ENCODE measurements at regions not wholly inside any gene's neighbourhood (a gene's known extent, or its start where the extent isn't known, plus 50 kb on each side); places are given as distances from the start of the nearest gene placed in this dataset.

GRCh38 chr3:28672406-28672805 lies 323.8 kb upstream of the AZI2 start:
- no peaks in the 10 kb centered on the region for H3K27me3 ChIP-seq (ENCODE audit: control insufficient read depth in 1 of 2, insufficient read depth in 2 of 2, low read length in 2 of 2)
- H3K27ac ChIP-seq (ENCODE audit: low read depth in 2 of 2, low read length in 1 of 2) = no peak overlapping the region
- H3K36me3 ChIP-seq (ENCODE audit: control insufficient read depth in 2 of 2, insufficient read depth in 2 of 2, low read length in 1 of 2) = no peaks in the 10 kb centered on the region
- H3K9me3 ChIP-seq (ENCODE audit: control insufficient read depth in 2 of 2, insufficient read depth in 1 of 2, low read depth in 1 of 2, low read length in 1 of 2) = no peaks in the 10 kb centered on the region
- H3K4me1 ChIP-seq (ENCODE audit: control insufficient read depth in 2 of 2, insufficient read depth in 2 of 2, low read length in 1 of 2) = no peaks in the 10 kb centered on the region
- H3K4me3 ChIP-seq (ENCODE audit: low read depth in 1 of 2, low read length in 2 of 2) = no peak overlapping the region
- WGBS, 2 donors = 59 to 70% methylated on average over 2 of the region's 2 CpGs

- H3K27ac ChIP-seq (ENCODE audit: low read depth in 2 of 2, low read length in 1 of 2) = no peak overlapping the region
- H3K4me1 ChIP-seq (ENCODE audit: control insufficient read depth in 2 of 2, insufficient read depth in 2 of 2, low read length in 1 of 2) = peaks cover 0 to 5% of the 10 kb centered on the region in 2 donors
- 77 to 88% methylated on average over 3 of the region's 3 CpGs for WGBS, 2 donors
- H3K36me3 ChIP-seq (ENCODE audit: control insufficient read depth in 2 of 2, insufficient read depth in 2 of 2, low read length in 1 of 2) = no peaks in the 10 kb centered on the region
- H3K9me3 ChIP-seq (ENCODE audit: control insufficient read depth in 2 of 2, insufficient read depth in 1 of 2, low read depth in 1 of 2, low read length in 1 of 2) = no peaks in the 10 kb centered on the region
- H3K4me3 ChIP-seq (ENCODE audit: low read depth in 1 of 2, low read length in 2 of 2) = no peak overlapping the region
- H3K27me3 ChIP-seq (ENCODE audit: control insufficient read depth in 1 of 2, insufficient read depth in 2 of 2, low read length in 2 of 2) = no peaks in the 10 kb centered on the region
Measured at GRCh38 chr3:28673446-28673845, 324.8 kb upstream of the AZI2 start.

GRCh38 chr3:28674212-28674611 lies 325.6 kb upstream of the AZI2 start:
- WGBS, 2 donors = 71 to 88% methylated on average over 4 of the region's 4 CpGs
- H3K4me1 ChIP-seq (ENCODE audit: control insufficient read depth in 2 of 2, insufficient read depth in 2 of 2, low read length in 1 of 2) = peaks cover 0 to 5% of the 10 kb centered on the region in 2 donors
- H3K27me3 ChIP-seq (ENCODE audit: control insufficient read depth in 1 of 2, insufficient read depth in 2 of 2, low read length in 2 of 2) = no peaks in the 10 kb centered on the region
- no peak overlapping the region for H3K27ac ChIP-seq (ENCODE audit: low read depth in 2 of 2, low read length in 1 of 2)
- no peaks in the 10 kb centered on the region for H3K36me3 ChIP-seq (ENCODE audit: control insufficient read depth in 2 of 2, insufficient read depth in 2 of 2, low read length in 1 of 2)
- no peak overlapping the region for H3K4me3 ChIP-seq (ENCODE audit: low read depth in 1 of 2, low read length in 2 of 2)
- H3K9me3 ChIP-seq (ENCODE audit: control insufficient read depth in 2 of 2, insufficient read depth in 1 of 2, low read depth in 1 of 2, low read length in 1 of 2) = no peaks in the 10 kb centered on the region

GRCh38 chr3:28677581-28677980 lies 329.0 kb upstream of the AZI2 start:
- Histone ChIP-seq H3K27me3 (ENCODE audit: control insufficient read depth in 1 of 2, insufficient read depth in 2 of 2, low read length in 2 of 2) (no peaks in the 10 kb centered on the region), H3K27ac (ENCODE audit: low read depth in 2 of 2, low read length in 1 of 2) (no peak overlapping the region)
- 45 to 77% methylated on average over 9 of the region's 9 CpGs for WGBS, 2 donors

GRCh38 chr3:28678086-28678485 lies 329.5 kb upstream of the AZI2 start:
- H3K36me3 ChIP-seq (ENCODE audit: control insufficient read depth in 2 of 2, insufficient read depth in 2 of 2, low read length in 1 of 2) = no peaks in the 10 kb centered on the region
- peaks cover 0 to 5% of the 10 kb centered on the region in 2 donors for H3K4me1 ChIP-seq (ENCODE audit: control insufficient read depth in 2 of 2, insufficient read depth in 2 of 2, low read length in 1 of 2)
- no peak overlapping the region for H3K4me3 ChIP-seq (ENCODE audit: low read depth in 1 of 2, low read length in 2 of 2)
- H3K27ac ChIP-seq (ENCODE audit: low read depth in 2 of 2, low read length in 1 of 2) = no peak overlapping the region
- no peaks in the 10 kb centered on the region for H3K27me3 ChIP-seq (ENCODE audit: control insufficient read depth in 1 of 2, insufficient read depth in 2 of 2, low read length in 2 of 2)
- H3K9me3 ChIP-seq (ENCODE audit: control insufficient read depth in 2 of 2, insufficient read depth in 1 of 2, low read depth in 1 of 2, low read length in 1 of 2) = no peaks in the 10 kb centered on the region
- 81 to 84% methylated on average over 8 of the region's 8 CpGs for WGBS, 2 donors

More at GRCh38 chr3:28677581-28677980, 329.0 kb upstream of the AZI2 start:
- H3K4me3 ChIP-seq (ENCODE audit: low read depth in 1 of 2, low read length in 2 of 2) = no peak overlapping the region
- no peaks in the 10 kb centered on the region for H3K36me3 ChIP-seq (ENCODE audit: control insufficient read depth in 2 of 2, insufficient read depth in 2 of 2, low read length in 1 of 2)
- H3K4me1 ChIP-seq (ENCODE audit: control insufficient read depth in 2 of 2, insufficient read depth in 2 of 2, low read length in 1 of 2) = peaks cover 0 to 5% of the 10 kb centered on the region in 2 donors
- H3K9me3 ChIP-seq (ENCODE audit: control insufficient read depth in 2 of 2, insufficient read depth in 1 of 2, low read depth in 1 of 2, low read length in 1 of 2) = no peaks in the 10 kb centered on the region

GRCh38 chr3:28680050-28680449 lies 331.4 kb upstream of the AZI2 start:
- H3K27me3 ChIP-seq (ENCODE audit: control insufficient read depth in 1 of 2, insufficient read depth in 2 of 2, low read length in 2 of 2) = no peaks in the 10 kb centered on the region
- WGBS, 2 donors = 77 to 89% methylated on average over 3 of the region's 3 CpGs
- H3K9me3 ChIP-seq (ENCODE audit: control insufficient read depth in 2 of 2, insufficient read depth in 1 of 2, low read depth in 1 of 2, low read length in 1 of 2) = no peaks in the 10 kb centered on the region

GRCh38 chr3:28682121-28682520 lies 333.5 kb upstream of the AZI2 start:
- no peaks in the 10 kb centered on the region for H3K27me3 ChIP-seq (ENCODE audit: control insufficient read depth in 1 of 2, insufficient read depth in 2 of 2, low read length in 2 of 2)
- H3K9me3 ChIP-seq (ENCODE audit: control insufficient read depth in 2 of 2, insufficient read depth in 1 of 2, low read depth in 1 of 2, low read length in 1 of 2) = no peaks in the 10 kb centered on the region
- WGBS, 2 donors = 33 to 35% methylated on average over 1 of the region's 1 CpG

More at GRCh38 chr3:28680050-28680449, 331.4 kb upstream of the AZI2 start:
- H3K4me3 ChIP-seq (ENCODE audit: low read depth in 1 of 2, low read length in 2 of 2) = no peak overlapping the region
- no peak overlapping the region for H3K27ac ChIP-seq (ENCODE audit: low read depth in 2 of 2, low read length in 1 of 2)
- H3K36me3 ChIP-seq (ENCODE audit: control insufficient read depth in 2 of 2, insufficient read depth in 2 of 2, low read length in 1 of 2) = no peaks in the 10 kb centered on the region
- H3K4me1 ChIP-seq (ENCODE audit: control insufficient read depth in 2 of 2, insufficient read depth in 2 of 2, low read length in 1 of 2) = peaks cover 0 to 5% of the 10 kb centered on the region in 2 donors

GRCh38 chr3:28690176-28690575 lies 341.6 kb upstream of the AZI2 start:
- Histone ChIP-seq H3K27me3 (ENCODE audit: control insufficient read depth in 1 of 2, insufficient read depth in 2 of 2, low read length in 2 of 2) (no peaks in the 10 kb centered on the region), H3K4me3 (ENCODE audit: low read depth in 1 of 2, low read length in 2 of 2) (no peak overlapping the region), H3K27ac (ENCODE audit: low read depth in 2 of 2, low read length in 1 of 2) (no peak overlapping the region), H3K36me3 (ENCODE audit: control insufficient read depth in 2 of 2, insufficient read depth in 2 of 2, low read length in 1 of 2) (no peaks in the 10 kb centered on the region), H3K4me1 (ENCODE audit: control insufficient read depth in 2 of 2, insufficient read depth in 2 of 2, low read length in 1 of 2) (no peaks in the 10 kb centered on the region), H3K9me3 (ENCODE audit: control insufficient read depth in 2 of 2, insufficient read depth in 1 of 2, low read depth in 1 of 2, low read length in 1 of 2) (no peaks in the 10 kb centered on the region)
- 70 to 85% methylated on average over 2 of the region's 2 CpGs for whole genome bisulfite sequencing, 2 donors

More at GRCh38 chr3:28682121-28682520, 333.5 kb upstream of the AZI2 start:
- H3K36me3 ChIP-seq (ENCODE audit: control insufficient read depth in 2 of 2, insufficient read depth in 2 of 2, low read length in 1 of 2) = no peaks in the 10 kb centered on the region
- H3K4me3 ChIP-seq (ENCODE audit: low read depth in 1 of 2, low read length in 2 of 2) = no peak overlapping the region
- peaks cover 0 to 5% of the 10 kb centered on the region in 2 donors for H3K4me1 ChIP-seq (ENCODE audit: control insufficient read depth in 2 of 2, insufficient read depth in 2 of 2, low read length in 1 of 2)
- no peak overlapping the region for H3K27ac ChIP-seq (ENCODE audit: low read depth in 2 of 2, low read length in 1 of 2)

- Histone ChIP-seq H3K36me3 (ENCODE audit: control insufficient read depth in 2 of 2, insufficient read depth in 2 of 2, low read length in 1 of 2) (no peaks in the 10 kb centered on the region), H3K4me3 (ENCODE audit: low read depth in 1 of 2, low read length in 2 of 2) (no peak overlapping the region)
- 71 to 87% methylated on average over 2 of the region's 2 CpGs for WGBS, 2 donors
Measured at GRCh38 chr3:28698706-28699105, 350.1 kb upstream of the AZI2 start.

GRCh38 chr3:28699283-28699682 lies 350.7 kb upstream of the AZI2 start:
- Histone ChIP-seq H3K36me3 (ENCODE audit: control insufficient read depth in 2 of 2, insufficient read depth in 2 of 2, low read length in 1 of 2) (no peaks in the 10 kb centered on the region), H3K4me3 (ENCODE audit: low read depth in 1 of 2, low read length in 2 of 2) (no peak overlapping the region), H3K4me1 (ENCODE audit: control insufficient read depth in 2 of 2, insufficient read depth in 2 of 2, low read length in 1 of 2) (no peaks in the 10 kb centered on the region), H3K9me3 (ENCODE audit: control insufficient read depth in 2 of 2, insufficient read depth in 1 of 2, low read depth in 1 of 2, low read length in 1 of 2) (no peaks in the 10 kb centered on the region), H3K27ac (ENCODE audit: low read depth in 2 of 2, low read length in 1 of 2) (no peak overlapping the region), H3K27me3 (ENCODE audit: control insufficient read depth in 1 of 2, insufficient read depth in 2 of 2, low read length in 2 of 2) (no peaks in the 10 kb centered on the region)
- WGBS, 2 donors = 56 to 57% methylated on average over 2 of the region's 2 CpGs

More at GRCh38 chr3:28698706-28699105, 350.1 kb upstream of the AZI2 start:
- Histone ChIP-seq H3K9me3 (ENCODE audit: control insufficient read depth in 2 of 2, insufficient read depth in 1 of 2, low read depth in 1 of 2, low read length in 1 of 2) (no peaks in the 10 kb centered on the region), H3K27ac (ENCODE audit: low read depth in 2 of 2, low read length in 1 of 2) (no peak overlapping the region), H3K27me3 (ENCODE audit: control insufficient read depth in 1 of 2, insufficient read depth in 2 of 2, low read length in 2 of 2) (no peaks in the 10 kb centered on the region), H3K4me1 (ENCODE audit: control insufficient read depth in 2 of 2, insufficient read depth in 2 of 2, low read length in 1 of 2) (no peaks in the 10 kb centered on the region)

Data from esophagus (tissue), 2 donors.